HG03442 (cell line): ENCODE measurements at regions not wholly inside any gene's neighbourhood (a gene's known extent, or its start where the extent isn't known, plus 50 kb on each side); places are given as distances from the start of the nearest gene placed in this dataset.
"Not testable (repeated sequence)": the region's sequence is repeated elsewhere in the genome, so short reads cannot be mapped to it uniquely, and the experiment has no call there.

Source experiments
- ATAC-seq: cut with Tn5 transposase; IDR thresholded peaks from one replicate; pipeline ENCODE4 v1.9.1; 2021; ENCODE audit warnings: mild to moderate bottlenecking, moderate library complexity; ENCODE audit not compliant: unreplicated experiment

- ATAC-seq, result no peak
These were observed 275.7 kb upstream of the NPSR1 start for GRCh38 chr7:34382166-34382893.

- ATAC-seq, result no peak
These were observed 272.6 kb upstream of the NPSR1 start for GRCh38 chr7:34385384-34385783.

- ATAC-seq, result no peak
These were observed 268.5 kb upstream of the NPSR1 start for GRCh38 chr7:34389332-34390078.

- no peak for ATAC-seq
These were observed 267.9 kb upstream of the NPSR1 start for GRCh38 chr7:34390103-34390502.

- no peak for ATAC-seq
These were observed 265.0 kb upstream of the NPSR1 start for GRCh38 chr7:34392972-34393371.

- no peak for ATAC-seq
These were observed 261.5 kb upstream of the NPSR1 start for GRCh38 chr7:34396437-34397064.

GRCh38 chr7:34401776-34402175 lies 256.2 kb upstream of the NPSR1 start:
- no peak for ATAC-seq

GRCh38 chr7:34406848-34407530 lies 251.0 kb upstream of the NPSR1 start:
- ATAC-seq, result no peak

- no peak for ATAC-seq
These were observed 250.4 kb upstream of the NPSR1 start for GRCh38 chr7:34407586-34407985.

- no peak for ATAC-seq
These were observed 240.2 kb upstream of the NPSR1 start for GRCh38 chr7:34417781-34418180.

GRCh38 chr7:34421526-34421925 lies 236.5 kb upstream of the NPSR1 start:
- ATAC-seq, result no peak

- no peak for ATAC-seq
These were observed 232.8 kb upstream of the NPSR1 start for GRCh38 chr7:34425194-34425593.

GRCh38 chr7:34425631-34426384 lies 232.2 kb upstream of the NPSR1 start:
- no peak for ATAC-seq

GRCh38 chr7:34430456-34430855 lies 227.6 kb upstream of the NPSR1 start:
- no peak for ATAC-seq

- ATAC-seq, result no peak
These were observed 219.6 kb upstream of the NPSR1 start for GRCh38 chr7:34438436-34438835.

GRCh38 chr7:34445653-34446052 lies 212.4 kb upstream of the NPSR1 start:
- no peak for ATAC-seq

GRCh38 chr7:34448531-34448930 lies 209.5 kb upstream of the NPSR1 start:
- not testable (repeated sequence) for ATAC-seq

GRCh38 chr7:34449765-34450164 lies 208.3 kb upstream of the NPSR1 start:
- ATAC-seq, result no peak

GRCh38 chr7:34451183-34451582 lies 206.8 kb upstream of the NPSR1 start:
- ATAC-seq, result no peak

GRCh38 chr7:34451923-34452322 lies 206.1 kb upstream of the NPSR1 start:
- no peak for ATAC-seq

- no peak for ATAC-seq
These were observed 205.7 kb upstream of the NPSR1 start for GRCh38 chr7:34452363-34452762.
